WTC11 (cell line): ENCODE measurements at regions not wholly inside any gene's neighbourhood (a gene's known extent, or its start where the extent isn't known, plus 50 kb on each side); places are given as distances from the start of the nearest gene placed in this dataset.

Source experiments
- ATAC-seq: fragments of 200-7000 bp; cut with Tn5 transposase; 2 replicates; pipeline ENCODE4 v1.10.0; 2021; ENCODE audit warnings: mild to moderate bottlenecking, moderate library complexity
- CTCF ChIA-PET: fragments of 300-600 bp; sonication (Branson Sonifier 250); formaldehyde crosslinking; loops from one replicate; lab custom pipeline; 2021; ENCODE audit warnings: antibody characterized with exemption; lab: Charles Lee
- POLR2A ChIA-PET: fragments of 350-600 bp; sonication (Branson Sonifier 250); formaldehyde crosslinking; loops from one replicate; lab custom pipeline; 2021; ENCODE audit warnings: antibody characterized with exemption; lab: Charles Lee
- DNase-seq: peaks from one replicate; pipeline ENCODE4 v3.0.0; 2021; ENCODE audit warnings: low spot score
- H3K27ac Mint-ChIP-seq: 2 replicates; pipeline ENCODE4 v1.8.0; 2021; ENCODE audit warnings: mixed read lengths
- H3K27me3 Mint-ChIP-seq: 2 replicates; pipeline ENCODE4 v1.8.0; 2021; ENCODE audit warnings: low read depth, mild to moderate bottlenecking, moderate library complexity, mixed read lengths
- H3K36me3 Mint-ChIP-seq: 2 replicates; pipeline ENCODE4 v1.8.0; 2021; ENCODE audit warnings: mixed read lengths
- H3K4me1 Mint-ChIP-seq: 2 replicates; pipeline ENCODE4 v1.8.0; 2022; ENCODE audit warnings: mixed read lengths
- H3K4me3 Mint-ChIP-seq: 2 replicates; pipeline ENCODE4 v1.8.0; 2021; ENCODE audit warnings: mild to moderate bottlenecking, moderate library complexity, mixed read lengths
- H3K9me3 Mint-ChIP-seq: 2 replicates; pipeline ENCODE4 v1.8.0; 2021; ENCODE audit warnings: mixed read lengths
- E2F4 ChIP-seq: sonication (generic); formaldehyde crosslinking; IDR thresholded peaks from 2 replicates; pipeline ENCODE4 v1.8.1; 2022; ENCODE audit warnings: low read depth, mild to moderate bottlenecking, moderate library complexity, missing genetic modification reagents, borderline replicate concordance
- E2F5 ChIP-seq: sonication (generic); formaldehyde crosslinking; IDR thresholded peaks from 2 replicates; pipeline ENCODE4 v1.8.1; 2022; ENCODE audit warnings: mild to moderate bottlenecking, moderate library complexity, missing genetic modification reagents
- EMX1 ChIP-seq: fragments of 250-450 bp; sonication (Bioruptor Pico); IDR thresholded peaks from 2 replicates; pipeline ENCODE4 v1.8.0; 2021; ENCODE audit warnings: mild to moderate bottlenecking
- GRHL2 ChIP-seq: fragments of 250-450 bp; sonication (Bioruptor Pico); IDR thresholded peaks from 2 replicates; pipeline ENCODE4 v1.8.0; 2022; ENCODE audit warnings: mild to moderate bottlenecking, moderate library complexity; ENCODE audit not compliant: insufficient replicate concordance, severe bottlenecking
- IRF1 ChIP-seq: sonication (generic); formaldehyde crosslinking; IDR thresholded peaks from 2 replicates; pipeline ENCODE4 v1.8.0; 2023; ENCODE audit warnings: missing genetic modification reagents
- MLX ChIP-seq: sonication (generic); formaldehyde crosslinking; IDR thresholded peaks from 2 replicates; pipeline ENCODE4 v1.8.1; 2023; ENCODE audit warnings: mild to moderate bottlenecking, missing genetic modification reagents, moderate library complexity
- MXD4 ChIP-seq: fragments of 250-450 bp; sonication (Bioruptor Pico); IDR thresholded peaks from 2 replicates; pipeline ENCODE4 v1.8.0; 2021; ENCODE audit warnings: mild to moderate bottlenecking, moderate library complexity, borderline replicate concordance
- NFATC4 ChIP-seq: fragments of 250-450 bp; sonication (Bioruptor Pico); IDR thresholded peaks from 2 replicates; pipeline ENCODE4 v1.9.0; 2021; ENCODE audit warnings: mild to moderate bottlenecking
- SP1 ChIP-seq: sonication (generic); formaldehyde crosslinking; conservative IDR thresholded peaks from 2 replicates; pipeline ENCODE4 v1.8.1; 2022; ENCODE audit warnings: missing genetic modification reagents
- TCF7 ChIP-seq: sonication (generic); formaldehyde crosslinking; IDR thresholded peaks from 2 replicates; pipeline ENCODE4 v1.8.0; 2022; ENCODE audit warnings: mild to moderate bottlenecking, low read depth, missing genetic modification reagents, moderate library complexity
- ZNF121 ChIP-seq: sonication (generic); formaldehyde crosslinking; IDR thresholded peaks from 2 replicates; pipeline ENCODE4 v1.8.0; 2023; ENCODE audit warnings: missing genetic modification reagents
- ZNF281 ChIP-seq: sonication (generic); formaldehyde crosslinking; IDR thresholded peaks from 2 replicates; pipeline ENCODE4 v1.8.0; 2023; ENCODE audit warnings: mild to moderate bottlenecking, missing genetic modification reagents
- TF ChIP-seq, protein P1 (sequence below): sonication (generic); formaldehyde crosslinking; IDR thresholded peaks from 2 replicates; pipeline ENCODE4 v1.8.1; 2022; ENCODE audit warnings: low read depth, missing genetic modification reagents, borderline replicate concordance
- TF ChIP-seq, protein P2 (sequence below): sonication (generic); formaldehyde crosslinking; IDR thresholded peaks from 2 replicates; pipeline ENCODE4 v1.8.1; 2022; ENCODE audit warnings: mild to moderate bottlenecking, missing genetic modification reagents, moderate library complexity, borderline replicate concordance
- TF ChIP-seq, protein P3 (sequence below): sonication (generic); formaldehyde crosslinking; IDR thresholded peaks from 2 replicates; pipeline ENCODE4 v1.8.1; 2023; ENCODE audit warnings: mild to moderate bottlenecking, missing genetic modification reagents, moderate library complexity

- Mint-ChIP-seq H3K27me3 (no peaks in the 10 kb centered on the region), H3K36me3 (no peaks in the 10 kb centered on the region), H3K4me1 (peaks cover 3% of the 10 kb centered on the region; the same call in 1 of the 2 replicates), H3K4me3 (no peak overlapping the region), H3K9me3 (no peaks in the 10 kb centered on the region), H3K27ac (no peak overlapping the region)
- CTCF ChIA-PET: no interaction called here
- POLR2A ChIA-PET: no interaction called here
- no peak for TF ChIP-seq EMX1 (CRISPR knock-in tag)
- no peak for TF ChIP-seq GRHL2 (CRISPR knock-in tag)
- no peak for TF ChIP-seq IRF1 (CRISPR knock-in tag)
- TF ChIP-seq, protein P1, sequence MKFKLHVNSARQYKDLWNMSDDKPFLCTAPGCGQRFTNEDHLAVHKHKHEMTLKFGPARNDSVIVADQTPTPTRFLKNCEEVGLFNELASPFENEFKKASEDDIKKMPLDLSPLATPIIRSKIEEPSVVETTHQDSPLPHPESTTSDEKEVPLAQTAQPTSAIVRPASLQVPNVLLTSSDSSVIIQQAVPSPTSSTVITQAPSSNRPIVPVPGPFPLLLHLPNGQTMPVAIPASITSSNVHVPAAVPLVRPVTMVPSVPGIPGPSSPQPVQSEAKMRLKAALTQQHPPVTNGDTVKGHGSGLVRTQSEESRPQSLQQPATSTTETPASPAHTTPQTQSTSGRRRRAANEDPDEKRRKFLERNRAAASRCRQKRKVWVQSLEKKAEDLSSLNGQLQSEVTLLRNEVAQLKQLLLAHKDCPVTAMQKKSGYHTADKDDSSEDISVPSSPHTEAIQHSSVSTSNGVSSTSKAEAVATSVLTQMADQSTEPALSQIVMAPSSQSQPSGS (CRISPR knock-in tag): no peak
- no peak for TF ChIP-seq ZNF121 (CRISPR knock-in tag)
- no peak for TF ChIP-seq E2F5 (CRISPR knock-in tag)
- no peak for TF ChIP-seq SP1
- no peak for TF ChIP-seq E2F4 (CRISPR knock-in tag)
- no peak for TF ChIP-seq NFATC4 (CRISPR knock-in tag)
- TF ChIP-seq, protein P2, sequence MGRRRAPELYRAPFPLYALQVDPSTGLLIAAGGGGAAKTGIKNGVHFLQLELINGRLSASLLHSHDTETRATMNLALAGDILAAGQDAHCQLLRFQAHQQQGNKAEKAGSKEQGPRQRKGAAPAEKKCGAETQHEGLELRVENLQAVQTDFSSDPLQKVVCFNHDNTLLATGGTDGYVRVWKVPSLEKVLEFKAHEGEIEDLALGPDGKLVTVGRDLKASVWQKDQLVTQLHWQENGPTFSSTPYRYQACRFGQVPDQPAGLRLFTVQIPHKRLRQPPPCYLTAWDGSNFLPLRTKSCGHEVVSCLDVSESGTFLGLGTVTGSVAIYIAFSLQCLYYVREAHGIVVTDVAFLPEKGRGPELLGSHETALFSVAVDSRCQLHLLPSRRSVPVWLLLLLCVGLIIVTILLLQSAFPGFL: no peak
- TF ChIP-seq ZNF281: no peak
- TF ChIP-seq MLX (CRISPR knock-in tag): no peak
- DNase-seq: no peak
- ATAC-seq: no peak
These were observed 66.4 kb downstream of the OSR1 start for GRCh38 chr2:19292007-19292406.

DNA sequence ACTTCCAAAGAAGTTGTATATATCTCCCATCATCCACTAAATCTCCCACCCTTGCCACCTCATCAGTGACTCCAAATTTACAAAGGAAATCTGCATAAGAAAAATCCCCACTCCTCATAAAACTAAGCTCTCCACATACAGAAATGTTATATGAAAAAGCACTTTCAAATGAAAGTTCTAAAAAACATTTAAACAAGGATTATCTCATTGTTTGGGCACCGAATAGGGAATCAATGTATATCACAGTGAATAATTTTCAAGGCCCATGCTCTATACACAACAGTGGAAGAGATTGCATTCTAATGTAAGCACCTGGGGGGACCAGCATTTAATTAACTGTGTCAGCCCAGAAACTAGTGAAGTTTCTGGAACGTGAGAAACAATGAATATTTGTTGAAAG, 70.1 kb downstream of the OSR1 start:
- no peak for ATAC-seq
- no peak overlapping the region for H3K27ac Mint-ChIP-seq
- POLR2A ChIA-PET: no interaction called here
- H3K4me1 Mint-ChIP-seq: peaks cover 11% of the 10 kb centered on the region
- DNase-seq: no peak
- H3K4me3 Mint-ChIP-seq: no peak overlapping the region
- H3K27me3 Mint-ChIP-seq: no peaks in the 10 kb centered on the region
- H3K36me3 Mint-ChIP-seq: no peaks in the 10 kb centered on the region
- no peak for TF ChIP-seq TCF7 (CRISPR knock-in tag)
- TF ChIP-seq SP1: no peak
- no peak for TF ChIP-seq MXD4 (CRISPR knock-in tag)
- TF ChIP-seq, protein P3, sequence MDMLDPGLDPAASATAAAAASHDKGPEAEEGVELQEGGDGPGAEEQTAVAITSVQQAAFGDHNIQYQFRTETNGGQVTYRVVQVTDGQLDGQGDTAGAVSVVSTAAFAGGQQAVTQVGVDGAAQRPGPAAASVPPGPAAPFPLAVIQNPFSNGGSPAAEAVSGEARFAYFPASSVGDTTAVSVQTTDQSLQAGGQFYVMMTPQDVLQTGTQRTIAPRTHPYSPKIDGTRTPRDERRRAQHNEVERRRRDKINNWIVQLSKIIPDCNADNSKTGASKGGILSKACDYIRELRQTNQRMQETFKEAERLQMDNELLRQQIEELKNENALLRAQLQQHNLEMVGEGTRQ: no peak
- CTCF ChIA-PET: no interaction called here
- H3K9me3 Mint-ChIP-seq: peaks cover 5% of the 10 kb centered on the region; the same call in 1 of the 2 replicates
